ENCODE measurements at regions not wholly inside any gene's neighbourhood (a gene's known extent, or its start where the extent isn't known, plus 50 kb on each side); places are given as distances from the start of the nearest gene placed in this dataset.

- POLR2A ChIA-PET (ENCODE audit: partially characterized antibody) = interaction anchor here (1.5 kb wide), 1 partner anchor 22 kb away, joined by 3 read pairs; no protein-coding TSS in a partner anchor
- 92% methylated on average over 19 of the region's 19 CpGs; no CpG with 5 or more reads in 1 of the 2 experiments for WGBS, 2 experiments (ENCODE audit: extremely low coverage in 1 of 2, insufficient coverage in 1 of 2, insufficient read length in 1 of 2, insufficient replicate concordance in 2 of 2, low coverage in 1 of 2, low lambda C conversion rate in 2 of 2, missing lambda C conversion rate in 1 of 2)
- no peak for FAIRE-seq
Observed at GRCh38 chr2:120404941-120405758, 59.2 kb downstream of the INHBB start.

More at GRCh38 chr2:120404941-120405758, 59.2 kb downstream of the INHBB start:
- H3K36me3 ChIP-seq (ENCODE audit: control insufficient read depth in 2 of 4, insufficient read depth in 4 of 4, low read length in 3 of 4) = no peaks in the 10 kb centered on the region
- H2AFZ ChIP-seq (ENCODE audit: low read length) = no peak overlapping the region
- H3K23me2 ChIP-seq (ENCODE audit: low read depth, low read length) = no peaks in the 10 kb centered on the region
- H3K27ac ChIP-seq (ENCODE audit: low read depth, low read length) = no peak overlapping the region
- H2BK5ac ChIP-seq (ENCODE audit: low read depth, low read length) = no peak overlapping the region
- H3K27me3 ChIP-seq (replicated peaks in 1 of 4; ENCODE audit: control insufficient read depth in 3 of 4, extremely low read depth in 1 of 4, insufficient read depth in 3 of 4, low read length in 3 of 4) = peaks cover 0 to 3% (median 0%) of the 10 kb centered on the region in 4 experiments; a peak in 1 of 7 replicates
- H2AK5ac ChIP-seq (ENCODE audit: low read depth, low read length) = no peak overlapping the region
- H3K4ac ChIP-seq (replicated peaks; ENCODE audit: insufficient read length, low read depth, low read length) = no peak overlapping the region
- H4K20me1 ChIP-seq (replicated peaks in 1 of 2; ENCODE audit: control insufficient read depth in 1 of 2, insufficient read depth in 2 of 2, low read length in 2 of 2) = no peaks in the 10 kb centered on the region
- CTCF ChIA-PET (ENCODE audit: partially characterized antibody) = interaction anchor here (0.9 to 2.6 kb wide), 5 partner anchors 21 to 270 kb away, joined by 3 to 7 read pairs (median 3); no protein-coding TSS in a partner anchor
- no peaks in the 10 kb centered on the region; a peak in 1 of 7 replicates for H3K4me1 ChIP-seq (replicated peaks in 1 of 4; ENCODE audit: control insufficient read depth in 3 of 4, insufficient read depth in 4 of 4, low read length in 3 of 4)
- no peak overlapping the region for H2BK15ac ChIP-seq (ENCODE audit: low read length)
- no peak for DNase-seq (ENCODE audit: low read depth in 1 of 2, low spot score in 2 of 2)
- H3K9ac ChIP-seq (replicated peaks in 1 of 4; ENCODE audit: extremely low read depth in 1 of 4, low read depth in 3 of 4, low read length in 3 of 4) = no peak overlapping the region
- H3K23ac ChIP-seq (ENCODE audit: insufficient read length) = no peak overlapping the region
- H3K79me2 ChIP-seq (ENCODE audit: control insufficient read depth in 1 of 2, insufficient read depth in 2 of 2, low read length in 2 of 2) = no peaks in the 10 kb centered on the region
- no peak overlapping the region for H3K56ac ChIP-seq (replicated peaks; ENCODE audit: insufficient read length, low read depth, low read length)
- no peak overlapping the region for H4K5ac ChIP-seq (ENCODE audit: insufficient read length, low read depth, low read length)
- H4K8ac ChIP-seq (ENCODE audit: extremely low read depth, insufficient read depth, low read length) = no peak overlapping the region
- H2BK12ac ChIP-seq (ENCODE audit: low read depth, low read length) = no peak overlapping the region
- TF ChIP-seq EZH2 (IDR thresholded peaks at IDR 0.05; ENCODE audit: low read depth, low read length, severe bottlenecking) (no peak), KDM5A (IDR thresholded peaks at IDR 0.05; ENCODE audit: low read length) (no peak), NRF1 (IDR thresholded peaks at IDR 0.05; ENCODE audit: low read depth, low read length) (no peak), BRCA1 (IDR thresholded peaks at IDR 0.05; ENCODE audit: low read depth, low read length) (no peak), SIX5 (IDR thresholded peaks at IDR 0.05; ENCODE audit: low read depth, low read length) (no peak), CHD2 (IDR thresholded peaks at IDR 0.05; ENCODE audit: low read length) (no peak), TBP (IDR thresholded peaks at IDR 0.05; ENCODE audit: low read depth, low read length) (no peak)
- H3K79me1 ChIP-seq (ENCODE audit: low read depth, low read length) = no peaks in the 10 kb centered on the region
- peaks cover 5% of the 10 kb centered on the region in 2 experiments; a peak in 2 of 4 replicates for H3K9me3 ChIP-seq (ENCODE audit: insufficient read depth in 2 of 2, low read depth in 1 of 2, low read length in 1 of 2)
- no peak overlapping the region for H2BK120ac ChIP-seq (replicated peaks; ENCODE audit: low read depth, low read length)
- H3K18ac ChIP-seq (ENCODE audit: extremely low read depth, low read length) = no peak overlapping the region
- no peak overlapping the region for H3K14ac ChIP-seq (ENCODE audit: insufficient read length)
- no peak overlapping the region for H4K91ac ChIP-seq (replicated peaks; ENCODE audit: insufficient read length, low read length)
- no peak overlapping the region for H3K4me3 ChIP-seq (ENCODE audit: extremely low read depth in 1 of 4, insufficient read depth in 2 of 4, low read depth in 3 of 4, low read length in 4 of 4)
- no peak overlapping the region for H3K4me2 ChIP-seq (ENCODE audit: insufficient read depth in 1 of 2, low read depth in 2 of 2, low read length in 2 of 2)
- H2BK20ac ChIP-seq (ENCODE audit: low read length) = no peak overlapping the region
